ENCODE measurements at regions not wholly inside any gene's neighbourhood (a gene's known extent, or its start where the extent isn't known, plus 50 kb on each side); places are given as distances from the start of the nearest gene placed in this dataset.

DNA sequence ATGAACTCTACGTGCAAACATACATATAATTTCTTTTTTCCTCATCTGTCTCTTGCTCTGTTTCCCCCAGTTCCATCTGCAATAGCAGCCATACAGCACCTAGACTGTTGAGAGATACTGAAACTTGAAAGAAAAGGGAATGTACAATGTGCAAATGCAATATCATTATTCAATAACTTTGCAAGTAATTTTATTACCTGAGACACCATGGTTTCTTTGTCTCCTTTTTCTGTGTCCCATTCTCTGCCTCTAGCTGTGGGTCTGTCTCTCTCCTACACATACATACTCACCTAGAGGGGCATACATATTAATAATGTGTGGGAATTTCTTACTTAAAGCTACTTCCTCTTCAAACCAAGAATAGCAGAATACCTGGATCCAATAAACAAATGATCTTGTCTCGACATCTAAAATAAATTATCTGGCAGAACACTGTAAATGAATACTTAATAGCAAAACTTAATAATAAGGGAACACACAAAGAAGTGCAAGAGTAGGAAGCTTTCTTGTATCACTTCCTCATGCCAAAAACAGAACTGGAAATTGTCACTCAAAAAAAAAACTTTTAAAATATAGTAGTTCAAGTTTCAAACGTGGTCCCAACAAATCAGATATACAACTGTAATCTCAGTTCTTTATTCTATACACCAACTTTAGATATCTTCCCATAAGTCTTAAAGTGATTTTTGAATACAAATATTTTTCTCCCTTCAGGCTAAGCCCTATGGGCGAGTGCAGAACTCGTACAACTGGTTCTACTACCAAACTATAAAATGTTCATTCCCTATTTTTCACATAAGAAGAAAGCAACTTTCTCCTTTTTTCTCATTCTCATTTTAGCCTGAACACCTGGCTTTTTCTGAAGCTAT, 194.6 kb downstream of the NRIP1 start:
- no peak for DNase-seq (ENCODE audit: low read depth in 2 of 2)

DNA sequence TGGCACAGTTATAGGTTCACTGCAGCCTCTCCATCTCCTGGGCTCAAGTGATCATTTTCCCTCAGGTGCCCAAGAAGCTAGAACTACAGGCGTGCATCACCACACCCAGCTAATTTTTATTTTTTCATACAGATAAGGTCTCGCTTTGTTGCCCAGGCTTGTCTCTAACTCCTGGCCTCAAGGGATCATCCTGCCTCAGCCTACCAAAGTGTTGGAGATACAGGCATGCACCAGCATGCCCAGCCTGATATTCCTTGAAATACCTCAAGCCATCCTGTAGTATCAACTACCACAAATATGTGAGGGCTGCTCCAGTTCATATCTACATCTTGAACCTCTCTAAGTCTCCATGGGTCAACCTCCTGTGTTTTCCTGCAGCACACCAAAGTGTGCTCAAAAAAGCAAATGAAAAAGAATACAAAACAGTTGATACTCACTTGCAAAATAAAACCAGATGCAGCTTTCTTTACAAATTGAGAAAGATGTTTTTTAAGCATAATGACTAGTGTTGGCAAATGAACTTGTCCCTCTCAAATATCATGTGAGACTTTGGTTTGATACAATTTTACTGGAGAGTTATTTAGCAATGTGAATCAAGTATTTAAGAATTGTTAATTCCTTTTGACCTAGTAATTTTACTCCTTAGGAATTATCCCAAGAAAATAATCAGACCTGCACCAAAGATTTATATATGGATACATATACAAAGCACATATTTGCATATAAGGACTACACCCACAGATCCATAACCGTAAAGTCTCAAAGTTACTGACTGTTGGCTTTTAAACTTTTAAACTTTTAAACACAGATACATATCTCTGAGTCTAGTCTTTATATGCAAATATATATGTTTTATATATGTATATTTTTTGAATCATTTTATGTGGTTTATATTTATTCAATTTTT, 197.7 kb downstream of the NRIP1 start:
- no peak for DNase-seq (ENCODE audit: low read depth in 2 of 2)

GRCh38 chr21:14864211-14865021, 200.4 kb downstream of the NRIP1 start:
- DNase-seq (ENCODE audit: low read depth in 2 of 2) = no peak

DNA sequence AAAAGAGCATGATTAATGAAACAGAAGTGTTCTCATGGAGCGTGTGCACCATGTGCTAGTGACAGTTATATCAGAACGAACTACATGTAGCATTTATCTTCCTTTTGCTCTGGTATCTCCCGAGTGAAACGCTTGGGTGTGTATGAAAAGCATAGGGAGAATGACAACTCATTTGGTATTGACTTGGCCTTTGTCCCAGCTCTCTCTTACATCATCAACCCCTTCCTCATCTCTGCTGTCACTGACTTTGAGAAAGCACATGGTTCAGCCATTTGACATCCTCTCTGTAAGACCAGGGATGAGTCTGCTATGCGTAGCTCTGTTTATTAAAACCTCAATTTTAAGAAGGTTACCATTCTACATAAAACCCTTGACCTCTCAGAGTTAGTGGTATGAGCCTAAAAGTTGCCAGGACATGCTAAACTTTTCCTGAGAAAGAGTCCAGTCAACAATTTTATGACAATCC, 201.0 kb downstream of the NRIP1 start:
- DNase-seq (ENCODE audit: low read depth in 2 of 2) = no peak

DNA sequence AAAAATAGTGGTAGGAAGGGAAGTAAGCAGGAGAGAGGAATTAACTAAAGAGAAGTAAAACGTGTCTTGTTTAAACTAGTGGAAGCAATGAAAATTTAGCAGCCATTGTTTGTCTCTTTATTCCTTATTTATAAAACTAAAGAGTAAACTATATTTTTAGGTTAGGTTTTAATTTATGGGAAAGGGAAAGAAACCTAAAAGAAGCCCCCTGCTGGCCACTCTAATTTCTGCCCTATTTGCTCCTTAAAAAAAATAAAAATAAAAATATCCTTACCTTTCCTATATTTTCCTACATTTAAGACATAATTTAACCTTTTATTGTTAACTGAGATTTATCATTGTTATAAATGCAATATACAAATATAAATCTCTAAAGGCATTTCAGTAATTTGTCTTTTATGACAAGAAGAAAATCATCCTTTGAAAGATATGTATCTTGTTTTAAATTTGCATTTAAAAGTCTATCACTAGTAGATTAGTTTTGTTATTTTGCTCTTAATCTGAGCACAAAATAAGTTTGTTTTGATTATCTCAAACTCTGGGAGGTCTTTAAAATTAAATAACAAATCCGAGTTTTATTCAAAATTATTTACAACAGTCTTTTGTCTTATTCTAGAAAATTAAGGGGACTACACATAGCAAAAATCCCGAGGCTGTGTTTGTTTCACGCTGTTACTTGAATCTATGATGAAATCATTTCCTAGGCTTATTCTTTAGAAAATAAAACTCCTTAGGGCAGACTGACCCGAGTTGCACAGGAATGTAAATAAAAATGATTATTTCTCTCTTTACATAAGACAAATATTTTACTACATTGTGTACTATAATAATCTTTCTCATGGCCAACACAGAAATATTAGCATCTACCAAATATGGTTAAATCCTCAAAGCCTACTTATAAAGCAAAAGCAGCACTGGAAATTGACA, 201.7 kb downstream of the NRIP1 start:
- DNase-seq (ENCODE audit: low read depth in 2 of 2) = no peak

DNA sequence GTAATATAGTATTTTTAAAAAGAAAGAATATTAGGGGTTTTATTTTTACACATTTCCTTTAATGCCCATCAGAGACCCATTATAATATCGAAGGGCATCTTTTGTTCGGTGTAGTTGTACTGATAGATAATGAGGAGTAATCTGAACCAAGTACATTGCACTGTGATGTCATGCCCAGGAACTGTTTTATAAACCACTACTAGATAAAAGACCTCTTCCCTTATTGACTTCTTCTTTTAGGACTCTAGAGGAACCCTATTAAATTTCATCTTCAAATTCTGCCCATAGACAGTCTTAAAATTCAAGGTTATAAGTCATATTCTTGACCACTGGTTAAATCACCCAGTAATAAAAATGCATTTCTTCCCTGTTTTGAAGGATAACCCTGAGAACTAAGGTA, 206.5 kb downstream of the NRIP1 start:
- no peak for DNase-seq (ENCODE audit: low read depth in 2 of 2)

DNA sequence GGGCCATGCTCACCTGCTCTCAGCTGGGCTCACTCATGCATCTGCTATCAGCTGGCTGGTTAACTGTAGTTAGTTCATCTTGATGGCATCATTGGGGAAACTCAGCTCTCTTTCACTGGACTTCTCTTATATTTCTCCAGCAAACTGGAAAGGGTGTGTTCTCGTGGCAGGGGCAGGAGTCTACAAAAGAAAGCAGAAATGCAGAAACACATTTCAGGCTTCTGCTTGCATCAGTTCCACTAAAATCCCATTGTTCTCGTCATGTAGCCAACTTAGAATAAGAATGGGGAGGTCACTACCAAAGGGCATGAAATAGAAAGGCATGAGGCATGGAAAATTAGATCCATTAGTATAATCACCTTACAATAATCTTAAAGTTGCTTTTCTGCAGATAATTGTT, 207.3 kb downstream of the NRIP1 start:
- DNase-seq (ENCODE audit: low read depth in 2 of 2) = no peak

DNA sequence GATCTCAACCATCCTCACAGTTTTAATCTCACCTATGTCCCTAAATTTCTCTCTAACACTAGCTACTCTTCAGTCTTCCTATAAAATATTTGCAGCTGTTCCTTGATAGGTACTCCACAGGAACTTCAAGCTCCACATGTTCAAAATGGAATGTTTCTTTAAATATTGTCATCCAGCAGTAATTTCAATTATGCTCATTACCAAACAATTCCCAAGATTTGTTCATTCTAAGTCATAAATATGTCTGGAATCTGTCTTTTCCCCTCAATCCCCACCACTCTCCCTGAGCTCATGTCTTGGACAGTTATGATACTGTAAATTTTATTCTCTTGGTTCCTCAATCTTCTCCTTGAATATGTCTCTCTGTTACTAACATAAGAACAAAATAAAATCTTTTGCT, 214.4 kb downstream of the NRIP1 start:
- no peak for DNase-seq (ENCODE audit: low read depth in 2 of 2)

DNA sequence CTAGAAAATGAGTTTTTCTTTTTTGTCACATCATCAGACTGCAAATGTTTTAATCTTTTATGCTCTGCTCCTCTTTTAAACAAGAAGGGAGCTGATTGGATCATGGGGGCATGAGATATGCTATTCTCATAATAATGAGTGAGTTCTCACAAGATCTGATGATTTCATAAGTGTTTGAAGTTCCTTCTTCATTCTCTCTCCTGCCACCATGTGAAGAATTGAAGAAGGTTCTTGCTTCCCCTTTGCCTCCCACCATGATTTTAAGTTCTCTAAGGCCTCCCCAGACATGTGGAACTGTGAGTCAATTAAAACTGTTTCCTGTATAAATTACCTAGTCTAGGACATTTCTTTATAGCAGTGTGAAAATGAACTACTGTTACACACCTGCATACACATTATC, 218.2 kb downstream of the NRIP1 start:
- DNase-seq (ENCODE audit: low read depth in 2 of 2) = no peak

DNA sequence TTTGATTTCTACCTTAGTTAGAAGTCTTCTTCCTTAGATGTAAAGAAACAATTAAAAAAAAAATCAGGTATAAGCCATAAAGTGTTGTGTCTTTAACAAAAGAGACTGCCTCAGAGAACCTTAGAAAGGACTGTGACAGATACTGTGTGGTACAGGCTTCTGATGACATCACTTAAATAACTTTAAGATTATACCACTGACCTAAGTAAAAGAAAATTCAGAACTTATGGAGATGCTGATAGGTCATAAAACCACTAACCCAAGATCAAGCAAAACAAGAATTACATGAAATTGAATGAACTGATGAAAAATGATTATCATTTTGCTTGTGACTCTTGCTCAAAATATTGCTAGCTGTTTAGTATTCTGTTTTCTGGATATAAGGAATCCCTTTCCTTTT, 220.8 kb downstream of the NRIP1 start:
- DNase-seq (ENCODE audit: low read depth in 2 of 2) = no peak

GRCh38 chr21:14842601-14843000, 222.2 kb downstream of the NRIP1 start:
- DNase-seq (ENCODE audit: low read depth in 2 of 2) = no peak

DNA sequence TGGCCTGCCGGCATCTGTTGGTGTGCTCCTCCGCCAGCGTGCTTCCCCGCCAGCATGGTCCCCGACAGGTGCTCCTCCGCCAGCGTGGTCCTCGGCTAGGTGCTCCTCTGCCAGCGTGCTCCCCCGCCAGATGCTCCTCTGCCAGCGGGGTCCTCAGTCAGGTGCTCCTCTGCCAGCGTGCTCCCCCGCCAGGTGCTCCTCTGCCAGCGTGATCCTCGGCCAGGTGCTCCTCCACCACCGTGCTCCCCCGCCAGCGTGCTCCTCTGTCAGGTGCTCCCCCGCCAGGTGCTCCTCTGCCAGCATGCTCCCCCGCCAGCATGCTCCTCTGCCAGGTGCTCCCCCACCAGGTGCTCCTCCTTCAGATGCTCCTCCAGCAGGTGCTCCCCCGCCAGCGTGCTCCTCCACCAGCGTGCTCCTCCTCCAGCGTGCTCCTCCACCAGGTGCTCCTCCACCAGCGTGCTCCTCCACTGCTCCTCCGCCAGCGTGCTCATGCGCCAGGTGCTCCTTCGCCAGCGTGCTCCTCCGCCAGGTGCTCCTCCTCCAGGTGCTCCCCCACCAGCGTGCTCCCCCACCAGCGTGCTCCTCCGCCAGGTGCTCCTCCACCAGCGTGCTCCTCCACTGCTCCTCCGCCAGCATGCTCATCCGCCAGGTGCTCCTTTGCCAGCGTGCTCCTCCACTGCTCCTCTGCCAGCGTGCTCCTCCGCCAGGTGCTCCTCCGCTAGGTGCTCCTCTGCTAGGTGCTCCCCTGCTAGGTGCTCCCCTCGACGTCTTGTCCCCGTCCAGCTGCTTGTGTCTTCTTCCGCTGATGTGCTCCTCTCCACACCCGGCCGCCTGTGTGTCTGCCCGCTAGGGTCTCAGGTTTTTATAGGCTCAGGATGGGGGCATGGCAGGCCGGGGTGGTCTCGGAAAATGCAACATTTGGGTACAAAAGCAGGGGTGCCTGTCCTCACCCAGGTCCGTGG, 223.0 kb downstream of the NRIP1 start:
- no peak for DNase-seq (ENCODE audit: low read depth in 2 of 2)

- DNase-seq (ENCODE audit: low read depth in 2 of 2) = no peak
Observed at GRCh38 chr21:14838400-14838799, 226.4 kb downstream of the NRIP1 start.

- DNase-seq (ENCODE audit: low read depth in 2 of 2) = no peak
Observed at GRCh38 chr21:14836950-14837349, 227.8 kb downstream of the NRIP1 start.

GRCh38 chr21:14833666-14834351, 231.0 kb downstream of the NRIP1 start:
- no peak for DNase-seq (ENCODE audit: low read depth in 2 of 2)

DNA sequence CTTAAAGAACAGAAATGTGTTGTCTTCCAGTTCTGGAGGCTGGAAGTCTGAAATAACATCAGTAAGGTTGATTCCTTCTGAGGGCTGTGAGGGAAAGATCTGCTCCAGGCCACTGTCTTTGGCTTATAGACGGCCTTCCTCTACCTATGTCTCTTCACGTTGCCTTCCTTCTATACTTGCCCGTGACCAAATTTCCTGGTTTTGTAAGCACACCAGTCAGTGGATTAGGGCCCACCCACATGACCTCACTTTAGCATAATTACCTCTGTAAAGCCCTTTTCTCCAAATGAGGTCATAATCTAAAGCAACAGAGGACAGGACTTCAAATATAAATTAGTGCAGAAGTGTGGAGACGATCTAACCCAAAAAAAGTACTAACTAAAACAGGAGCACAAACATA, 231.6 kb downstream of the NRIP1 start:
- DNase-seq (ENCODE audit: low read depth in 2 of 2) = no peak

- no peak for DNase-seq (ENCODE audit: low read depth in 2 of 2)
Observed at GRCh38 chr21:14830307-14830706, 234.5 kb downstream of the NRIP1 start.

- DNase-seq (ENCODE audit: low read depth in 2 of 2) = no peak
Observed at GRCh38 chr21:14829685-14830084, 235.1 kb downstream of the NRIP1 start.

GRCh38 chr21:14827468-14827867, 237.3 kb downstream of the NRIP1 start:
- no peak for DNase-seq (ENCODE audit: low read depth in 2 of 2)

Data from stimulated activated CD4-positive, alpha-beta T cell treated with anti-CD3 and anti-CD28 coated beads, Interleukin-1b, Interleukin-23, amount 100 ng/mL, for 1 hour (primary cell).